Liver (tissue), 8 donors: ENCODE measurements at regions not wholly inside any gene's neighbourhood (a gene's known extent, or its start where the extent isn't known, plus 50 kb on each side); places are given as distances from the start of the nearest gene placed in this dataset.

Experiments
- DNase-seq: peaks from one replicate; pipeline ENCODE4 v3.0.0-alpha.2; 2017; ENCODE audit warnings: low spot score
- H3K27ac ChIP-seq, 2 donors: one replicate each; pipeline ENCODE4 v1.7.0; 2013; ENCODE audit warnings: inconsistent platforms in 2 of 2, low read length in 2 of 2, control low read depth in 1 of 2, low read depth in 1 of 2, mild to moderate bottlenecking in 1 of 2
- H3K27me3 ChIP-seq, 4 donors: one replicate each; pipeline versions ENCODE4 v1.6.1 to v1.7.0; 2013; ENCODE audit warnings: low read length in 3 of 4, inconsistent platforms in 1 of 4, mild to moderate bottlenecking in 1 of 4, moderate library complexity in 1 of 4; ENCODE audit not compliant: control insufficient read depth in 4 of 4, insufficient read depth in 4 of 4
- H3K36me3 ChIP-seq, 4 donors: one replicate each; pipeline versions ENCODE4 v1.6.1 to v1.7.0; 2013; ENCODE audit warnings: low read length in 3 of 4, mild to moderate bottlenecking in 3 of 4, low read depth in 1 of 4, moderate library complexity in 1 of 4; ENCODE audit not compliant: control insufficient read depth in 4 of 4, insufficient read depth in 3 of 4
- H3K4me1 ChIP-seq, 4 donors: one replicate each; pipeline versions ENCODE4 v1.6.1 to v1.7.0; 2013; ENCODE audit warnings: low read length in 3 of 4, mild to moderate bottlenecking in 3 of 4, moderate library complexity in 1 of 4; ENCODE audit not compliant: control insufficient read depth in 4 of 4, insufficient read depth in 4 of 4
- H3K4me3 ChIP-seq, 3 donors: one replicate each; pipeline versions ENCODE4 v1.6.1 to v1.7.0; 2013; ENCODE audit warnings: low read length in 3 of 3, control low read depth in 1 of 3, low read depth in 1 of 3, mild to moderate bottlenecking in 1 of 3
- H3K9ac ChIP-seq, 2 donors: one replicate each; pipeline ENCODE4 v1.7.0; 2013; ENCODE audit warnings: low read length in 2 of 2, mild to moderate bottlenecking in 2 of 2, moderate library complexity in 2 of 2, control low read depth in 1 of 2, low read depth in 1 of 2
- H3K9me3 ChIP-seq, 4 donors: one replicate each; pipeline versions ENCODE4 v1.6.1 to v1.7.0; 2013; ENCODE audit warnings: low read length in 3 of 4; ENCODE audit not compliant: control insufficient read depth in 4 of 4
- ATF3 ChIP-seq: IDR thresholded peaks from 2 replicates; pipeline ENCODE4 v1.6.1; 2016; ENCODE audit warnings: antibody characterized with exemption
- CTCF ChIP-seq: fragments of 150-350 bp; IDR thresholded peaks from 2 replicates; pipeline ENCODE4 v1.5.1; 2017; ENCODE audit warnings: improper control_type of control experiment, low read depth, low read length; ENCODE audit not compliant: missing input control
- FOXA1 ChIP-seq: IDR thresholded peaks from 2 replicates; pipeline ENCODE4 v1.6.1; 2016; ENCODE audit warnings: antibody characterized with exemption
- FOXA2 ChIP-seq: IDR thresholded peaks from 2 replicates; pipeline ENCODE4 v1.6.1; 2016; ENCODE audit warnings: antibody characterized with exemption
- GABPA ChIP-seq, 2 donors: IDR thresholded peaks in 1 of 2; conservative IDR thresholded peaks in 1 of 2; 2 replicates each; pipeline ENCODE4 v1.6.1; 2016; ENCODE audit warnings: antibody characterized with exemption in 2 of 2, mild to moderate bottlenecking in 1 of 2, moderate library complexity in 1 of 2
- HNF4A ChIP-seq, 2 donors: conservative IDR thresholded peaks; 2 replicates each; pipeline ENCODE4 v1.6.1; 2016; ENCODE audit warnings: antibody characterized with exemption in 2 of 2, mild to moderate bottlenecking in 2 of 2
- HNF4G ChIP-seq: IDR thresholded peaks from 2 replicates; pipeline ENCODE4 v1.6.1; 2016; ENCODE audit warnings: antibody characterized with exemption
- JUND ChIP-seq, 2 donors: IDR thresholded peaks; 2 replicates each; pipeline ENCODE4 v1.6.1; 2016; ENCODE audit warnings: antibody characterized with exemption in 2 of 2
- MAX ChIP-seq: IDR thresholded peaks from 2 replicates; pipeline ENCODE4 v1.6.1; 2016; ENCODE audit warnings: antibody characterized with exemption
- NR2F2 ChIP-seq: IDR thresholded peaks from 2 replicates; pipeline ENCODE4 v1.6.1; 2016; ENCODE audit warnings: antibody characterized with exemption
- RAD21 ChIP-seq, 2 donors: IDR thresholded peaks; 2 replicates each; pipeline ENCODE4 v1.6.1; 2016; ENCODE audit warnings: antibody characterized with exemption in 2 of 2, mild to moderate bottlenecking in 2 of 2
- REST ChIP-seq: IDR thresholded peaks from 2 replicates; pipeline ENCODE4 v1.6.1; 2016; ENCODE audit warnings: antibody characterized with exemption, mild to moderate bottlenecking
- SP1 ChIP-seq: IDR thresholded peaks from 2 replicates; pipeline ENCODE4 v1.6.1; 2018; ENCODE audit warnings: antibody characterized with exemption, mild to moderate bottlenecking
- TAF1 ChIP-seq: conservative IDR thresholded peaks from 2 replicates; pipeline ENCODE4 v1.6.1; 2016; ENCODE audit warnings: antibody characterized with exemption, mild to moderate bottlenecking
- ZBTB33 ChIP-seq: IDR thresholded peaks from 2 replicates; pipeline ENCODE4 v1.6.1; 2016; ENCODE audit warnings: antibody characterized with exemption
- WGBS: extraction: QIAGEN DNeasy Blood & Tissue Kit; methylation state at CpG from one replicate; pipeline ENCODE4 v1.1.7; 2013; 5-methylcytosine and 5-hydroxymethylcytosine counted together
- donor health status: healthy.
- donor health status: healthy.
- donor health status: healthy.
- donor health status: healthy.
- donor health status: healthy.

GRCh38 chr15:79184465-79184892 is 93.9 kb upstream of the RASGRF1 start:
- H3K36me3 ChIP-seq, result no peaks in the 10 kb centered on the region
- no peak overlapping the region for H3K4me3 ChIP-seq
- no peak overlapping the region for H3K9ac ChIP-seq
- DNase-seq, result peak; percentile 76
- no peaks in the 10 kb centered on the region for H3K4me1 ChIP-seq
- 4% methylated on average over 4 of the region's 4 CpGs for WGBS
- H3K9me3 ChIP-seq, result no peaks in the 10 kb centered on the region
- TF ChIP-seq ATF3 (no peak), CTCF (peak; percentile 95), RAD21 (IDR thresholded peaks at IDR 0.05) (peak; percentile 95 to 97)
- H3K27me3 ChIP-seq, result no peaks in the 10 kb centered on the region
- H3K27ac ChIP-seq, result no peak overlapping the region

- WGBS, result 88% methylated on average over 5 of the region's 5 CpGs
- no peak overlapping the region for H3K4me3 ChIP-seq
- H3K36me3 ChIP-seq, result no peaks in the 10 kb centered on the region
- H3K27ac ChIP-seq, result no peak overlapping the region
- no peak for DNase-seq
- no peak overlapping the region for H3K9ac ChIP-seq
- H3K4me1 ChIP-seq, result no peaks in the 10 kb centered on the region
- TF ChIP-seq FOXA2 (no peak), REST (no peak), GABPA (IDR thresholded peaks at IDR 0.05 in 1 of 2, conservative IDR thresholded peaks at IDR 0.05 in 1 of 2) (no peak), HNF4A (conservative IDR thresholded peaks at IDR 0.05) (no peak), HNF4G (no peak), ZBTB33 (no peak), JUND (IDR thresholded peaks at IDR 0.05) (no peak), SP1 (no peak), FOXA1 (no peak), NR2F2 (no peak), MAX (no peak), CTCF (no peak), TAF1 (no peak)
- H3K9me3 ChIP-seq, result no peaks in the 10 kb centered on the region
- no peaks in the 10 kb centered on the region for H3K27me3 ChIP-seq
Observed at GRCh38 chr15:79180318-79180717, 89.7 kb upstream of the RASGRF1 start.
